Hepatocyte (in vitro differentiated cells): ENCODE measurements at regions not wholly inside any gene's neighbourhood (a gene's known extent, or its start where the extent isn't known, plus 50 kb on each side); places are given as distances from the start of the nearest gene placed in this dataset.

Experiments used
- DNase-seq: peaks from one replicate; pipeline ENCODE4 v3.0.0-alpha.2; 2016; ENCODE audit warnings: low spot score
- H2AFZ ChIP-seq: fragments of 200-600 bp; sonication (generic); 2 replicates; pipeline ENCODE4 v1.6.0; 2016; ENCODE audit warnings: antibody characterized with exemption, mild to moderate bottlenecking
- H3K27ac ChIP-seq: fragments of 200-600 bp; sonication (generic); 2 replicates; pipeline ENCODE4 v1.5.1; 2016; ENCODE audit warnings: mild to moderate bottlenecking
- H3K27me3 ChIP-seq: fragments of 200-600 bp; sonication (generic); 2 replicates; pipeline ENCODE4 v1.6.1; 2016
- H3K36me3 ChIP-seq: fragments of 200-600 bp; sonication (generic); replicated peaks from 2 replicates; pipeline ENCODE4 v1.5.1; 2016; ENCODE audit warnings: low read depth; ENCODE audit not compliant: insufficient read depth
- H3K4me1 ChIP-seq: fragments of 200-600 bp; sonication (generic); 2 replicates; pipeline ENCODE4 v1.5.1; 2016; ENCODE audit warnings: mild to moderate bottlenecking, moderate library complexity; ENCODE audit not compliant: insufficient read depth
- H3K4me2 ChIP-seq: fragments of 200-600 bp; sonication (generic); 2 replicates; pipeline ENCODE4 v1.6.0; 2016
- H3K4me3 ChIP-seq: fragments of 200-600 bp; sonication (generic); 2 replicates; pipeline ENCODE4 v1.5.1; 2016; ENCODE audit warnings: mild to moderate bottlenecking
- H3K79me2 ChIP-seq: fragments of 200-600 bp; sonication (generic); 2 replicates; pipeline ENCODE4 v1.6.0; 2017; ENCODE audit warnings: mild to moderate bottlenecking
- H3K9me2 ChIP-seq: fragments of 200-600 bp; sonication (generic); replicated peaks from 2 replicates; pipeline ENCODE4 v1.6.0; 2017; ENCODE audit warnings: mild to moderate bottlenecking; ENCODE audit not compliant: insufficient read depth
- H3K9me3 ChIP-seq: fragments of 200-600 bp; sonication (generic); 2 replicates; pipeline ENCODE4 v1.5.1; 2016; ENCODE audit warnings: low read depth, mild to moderate bottlenecking
- H4K20me1 ChIP-seq: fragments of 200-600 bp; sonication (generic); 2 replicates; pipeline ENCODE4 v1.6.0; 2016; ENCODE audit warnings: mild to moderate bottlenecking; ENCODE audit not compliant: insufficient read depth, poor library complexity, severe bottlenecking
- CTCF ChIP-seq: fragments of 200-600 bp; sonication (generic); IDR thresholded peaks from 2 replicates; pipeline ENCODE4 v1.5.1; 2016; ENCODE audit warnings: antibody characterized with exemption, mild to moderate bottlenecking; ENCODE audit not compliant: poor library complexity
- EZH2 ChIP-seq: fragments of 200-600 bp; sonication (generic); IDR thresholded peaks from 2 replicates; pipeline ENCODE4 v1.6.1; 2016; ENCODE audit warnings: antibody characterized with exemption, mild to moderate bottlenecking, borderline replicate concordance
- EZH2phosphoT487 ChIP-seq: fragments of 200-600 bp; sonication (generic); IDR thresholded peaks from one replicate; pipeline ENCODE4 v1.6.1; 2018; ENCODE audit warnings: antibody characterized with exemption, mild to moderate bottlenecking, low read depth, moderate library complexity; ENCODE audit not compliant: unreplicated experiment, severe bottlenecking
- WGBS: methylation state at CpG from one replicate; pipeline ENCODE4 v1.1.6; 2016; ENCODE audit warnings: low lambda C conversion rate; ENCODE audit errors: missing lambda C conversion rate; 5-methylcytosine and 5-hydroxymethylcytosine counted together

- Histone ChIP-seq H3K79me2 (no peaks in the 10 kb centered on the region), H3K27ac (no peak overlapping the region), H3K36me3 (no peaks in the 10 kb centered on the region), H3K27me3 (no peaks in the 10 kb centered on the region), H2AFZ (no peak overlapping the region), H4K20me1 (no peaks in the 10 kb centered on the region), H3K4me3 (no peak overlapping the region), H3K9me3 (no peaks in the 10 kb centered on the region), H3K4me2 (no peak overlapping the region), H3K4me1 (peaks cover 7% of the 10 kb centered on the region), H3K9me2 (no peaks in the 10 kb centered on the region)
- 70% methylated on average over 1 of the region's 1 CpG for WGBS
- no peak for TF ChIP-seq EZH2phosphoT487
- no peak for TF ChIP-seq EZH2
- TF ChIP-seq CTCF, result no peak
- no peak for DNase-seq
These were observed 286.1 kb upstream of the ESRRG start for GRCh38 chr1:217009376-217009775.

- no peaks in the 10 kb centered on the region for H3K27me3 ChIP-seq
- H3K4me2 ChIP-seq, result no peak overlapping the region
- H2AFZ ChIP-seq, result no peak overlapping the region
- DNase-seq, result no peak
- no peak overlapping the region for H3K27ac ChIP-seq
- TF ChIP-seq EZH2 (no peak), CTCF (no peak), EZH2phosphoT487 (no peak)
- 78% methylated on average over 4 of the region's 4 CpGs for WGBS
- no peaks in the 10 kb centered on the region for H3K36me3 ChIP-seq
- no peaks in the 10 kb centered on the region for H4K20me1 ChIP-seq
- H3K9me2 ChIP-seq, result no peaks in the 10 kb centered on the region
- peaks cover 7% of the 10 kb centered on the region for H3K4me1 ChIP-seq
- H3K9me3 ChIP-seq, result no peaks in the 10 kb centered on the region
- no peak overlapping the region for H3K4me3 ChIP-seq
- H3K79me2 ChIP-seq, result no peaks in the 10 kb centered on the region
These were observed 281.7 kb upstream of the ESRRG start for GRCh38 chr1:217004776-217005436.

- no peak overlapping the region for H3K27ac ChIP-seq
These were observed 280.1 kb upstream of the ESRRG start for GRCh38 chr1:217003355-217003754.

More at GRCh38 chr1:217003355-217003754, 280.1 kb upstream of the ESRRG start:
- no peak for DNase-seq
- Histone ChIP-seq H3K9me2 (no peaks in the 10 kb centered on the region), H4K20me1 (no peaks in the 10 kb centered on the region), H3K27me3 (no peaks in the 10 kb centered on the region), H3K79me2 (no peaks in the 10 kb centered on the region), H3K4me2 (no peak overlapping the region), H3K36me3 (no peaks in the 10 kb centered on the region), H2AFZ (no peak overlapping the region), H3K9me3 (no peaks in the 10 kb centered on the region), H3K4me3 (no peak overlapping the region), H3K4me1 (peaks cover 7% of the 10 kb centered on the region)
- 93% methylated on average over 1 of the region's 1 CpG for WGBS
- TF ChIP-seq EZH2phosphoT487 (no peak), CTCF (no peak), EZH2 (no peak)
